ENCODE measurements at regions not wholly inside any gene's neighbourhood (a gene's known extent, or its start where the extent isn't known, plus 50 kb on each side); places are given as distances from the start of the nearest gene placed in this dataset.
"Not testable (repeated sequence)": the region's sequence is repeated elsewhere in the genome, so short reads cannot be mapped to it uniquely, and the experiment has no call there.

GRCh38 chr9:129561594-129562281, 59.2 kb downstream of the C9orf50 start:
- DNase-seq (ENCODE audit: low read depth) = no peak

- DNase-seq (ENCODE audit: low read depth) = no peak
Observed at GRCh38 chr9:129560881-129561306, 60.0 kb downstream of the C9orf50 start.

- no peak for DNase-seq (ENCODE audit: low read depth)
Observed at GRCh38 chr9:129559506-129559881, 61.4 kb downstream of the C9orf50 start.

GRCh38 chr9:129558551-129559505, 62.1 kb downstream of the C9orf50 start:
- DNase-seq (ENCODE audit: low read depth) = no peak

GRCh38 chr9:129558063-129558550, 62.8 kb downstream of the C9orf50 start:
- no peak for DNase-seq (ENCODE audit: low read depth)

- DNase-seq (ENCODE audit: low read depth) = no peak
Observed at GRCh38 chr9:129557192-129558036, 63.5 kb downstream of the C9orf50 start.

GRCh38 chr9:129556491-129557191, 64.3 kb downstream of the C9orf50 start:
- DNase-seq (ENCODE audit: low read depth) = no peak

- no peak for DNase-seq (ENCODE audit: low read depth)
Observed at GRCh38 chr9:129555512-129556215, 65.2 kb downstream of the C9orf50 start.

GRCh38 chr9:129554649-129555048, 66.3 kb downstream of the C9orf50 start:
- DNase-seq (ENCODE audit: low read depth) = no peak

GRCh38 chr9:129553277-129553676, 67.6 kb downstream of the C9orf50 start:
- DNase-seq (ENCODE audit: low read depth) = no peak

- DNase-seq (ENCODE audit: low read depth) = no peak
Observed at GRCh38 chr9:129552064-129552463, 68.8 kb downstream of the C9orf50 start.

GRCh38 chr9:129551393-129551973, 69.4 kb downstream of the C9orf50 start:
- no peak for DNase-seq (ENCODE audit: low read depth)

GRCh38 chr9:129550977-129551376, 69.9 kb downstream of the C9orf50 start:
- not testable (repeated sequence) for DNase-seq (ENCODE audit: low read depth)

GRCh38 chr9:129550199-129550839, 70.6 kb downstream of the C9orf50 start:
- DNase-seq (ENCODE audit: low read depth) = no peak

- DNase-seq (ENCODE audit: low read depth) = no peak
Observed at GRCh38 chr9:129549684-129550083, 71.2 kb downstream of the C9orf50 start.

GRCh38 chr9:129549139-129549538, 71.8 kb downstream of the C9orf50 start:
- no peak for DNase-seq (ENCODE audit: low read depth)

- no peak for DNase-seq (ENCODE audit: low read depth)
Observed at GRCh38 chr9:129548571-129549135, 72.2 kb downstream of the C9orf50 start.

- no peak for DNase-seq (ENCODE audit: low read depth)
Observed at GRCh38 chr9:129547869-129548570, 72.9 kb downstream of the C9orf50 start.

- DNase-seq (ENCODE audit: low read depth) = no peak
Observed at GRCh38 chr9:129547063-129547462, 73.8 kb downstream of the C9orf50 start.

All from activated T-helper 1 cell treated with Interleukin-2 at 50 U/mL for 16 hours (primary cell).